K562 (cell line): ENCODE measurements at regions not wholly inside any gene's neighbourhood (a gene's known extent, or its start where the extent isn't known, plus 50 kb on each side); places are given as distances from the start of the nearest gene placed in this dataset.

Experiments
- ATAC-seq: fragments of 200-7000 bp; cut with Tn5 transposase; 3 replicates; pipeline ENCODE4 v1.9.1; 2020; ENCODE audit warnings: moderate library complexity
- BruUV-seq: library from RNA; stranded (reverse); fragments of 400-500 nt; replicated peaks from 2 replicates; lab custom pipeline; 2021; lab: Mats Ljungman, UMichigan
- CTCF ChIA-PET: fragments of 300-600 bp; formaldehyde crosslinking; extraction: SDS; loops from one replicate; lab custom pipeline; 2021; ENCODE audit warnings: low intra/inter-chr PET ratio; lab: Yijun Ruan, JAX
- POLR2A ChIA-PET: fragments of 300-600, 350-650 bp; sonication (Branson Sonifier 250); formaldehyde crosslinking; extraction: SDS; loops from one replicate; lab custom pipeline; 2021; ENCODE audit warnings: antibody characterized with exemption, inconsistent platforms; lab: Yijun Ruan, JAX
- DNase-seq, 4 experiments: peaks; one replicate each; pipeline versions ENCODE4 v3.0.0 to v3.0.0-alpha.2; 2011 to 2018; ENCODE audit warnings: low spot score in 3 of 4, mixed read lengths in 3 of 4; ENCODE audit errors: extremely low read depth in 1 of 4
- FAIRE-seq: peaks from 2 replicates; lab custom pipeline; 2011; peaks lifted over from hg19 to GRCh38; lab: Jason Lieb, UNC
- H2AFZ ChIP-seq: 2 replicates; pipeline ENCODE4 v1.6.0; 2011; ENCODE audit warnings: low read depth, low read length, control low read depth, inconsistent platforms
- H3K27ac ChIP-seq: fragments of 200-600 bp; 3 replicates; pipeline ENCODE4 v1.8.0; 2011; ENCODE audit warnings: low read depth, mild to moderate bottlenecking, control low read depth, inconsistent platforms, low read length, moderate library complexity, mixed read lengths; ENCODE audit errors: extremely low read depth
- H3K27me3 ChIP-seq, 2 experiments: fragments of 300-600 bp in 1 of 2; 2 replicates in 1 of 2; 3 replicates in 1 of 2; pipeline versions ENCODE4 v1.6.0 to v1.8.0; 2011; ENCODE audit warnings: inconsistent platforms in 2 of 2, low read length in 2 of 2, mild to moderate bottlenecking in 1 of 2, mixed read lengths in 1 of 2, moderate library complexity in 1 of 2; ENCODE audit not compliant: control insufficient read depth in 2 of 2, insufficient read depth in 2 of 2
- H3K36me3 ChIP-seq: fragments of 300-600 bp; 3 replicates; pipeline ENCODE4 v1.8.0; 2011; ENCODE audit warnings: mild to moderate bottlenecking, low read length, inconsistent platforms; ENCODE audit not compliant: control insufficient read depth, insufficient read depth
- H3K4me1 ChIP-seq, 2 experiments: fragments of 200-600 bp in 1 of 2; replicated peaks in 1 of 2; 2 replicates in 1 of 2; 3 replicates in 1 of 2; pipeline versions ENCODE4 v1.5.1 to v1.8.0; 2011; ENCODE audit warnings: inconsistent platforms in 2 of 2, low read length in 2 of 2, mild to moderate bottlenecking in 1 of 2, mixed read lengths in 1 of 2, moderate library complexity in 1 of 2; ENCODE audit not compliant: control insufficient read depth in 2 of 2, insufficient read depth in 2 of 2
- H3K4me2 ChIP-seq: 2 replicates; pipeline ENCODE4 v1.6.1; 2011; ENCODE audit warnings: low read length, control low read depth, inconsistent platforms, mixed read lengths; ENCODE audit not compliant: insufficient read depth
- H3K4me3 ChIP-seq: fragments of 200-600 bp; sonication (generic), shearing (Covaris generic); 2 replicates; pipeline ENCODE4 v1.5.1; 2016; ENCODE audit warnings: control low read depth, inconsistent platforms
- H3K79me2 ChIP-seq: fragments of 200-600 bp; 3 replicates; pipeline ENCODE4 v1.8.0; 2011; ENCODE audit warnings: low read length, inconsistent platforms; ENCODE audit not compliant: control insufficient read depth, insufficient read depth
- H3K9ac ChIP-seq, 2 experiments: 2 replicates each; pipeline versions ENCODE4 v1.6.0 to v1.6.1; 2011; ENCODE audit warnings: low read depth in 2 of 2, low read length in 2 of 2, control low read depth in 1 of 2, inconsistent platforms in 1 of 2, mild to moderate bottlenecking in 1 of 2, mixed read lengths in 1 of 2; ENCODE audit not compliant: insufficient read depth in 1 of 2
- H3K9me1 ChIP-seq: one replicate; pipeline ENCODE4 v1.6.0; 2011; ENCODE audit warnings: inconsistent platforms, mild to moderate bottlenecking, low read length, moderate library complexity; ENCODE audit not compliant: control insufficient read depth, insufficient read depth
- H3K9me3 ChIP-seq: replicated peaks from 2 replicates; pipeline ENCODE4 v1.5.1; 2011; ENCODE audit warnings: low read depth, low read length, inconsistent platforms; ENCODE audit not compliant: control insufficient read depth, insufficient read depth
- H4K20me1 ChIP-seq: replicated peaks from 2 replicates; pipeline ENCODE4 v1.6.1; 2011; ENCODE audit warnings: low read length, inconsistent platforms, mixed read lengths; ENCODE audit not compliant: control insufficient read depth, insufficient read depth
- ARID1B ChIP-seq: fragments of 450-650 bp; IDR thresholded peaks from 2 replicates; pipeline ENCODE4 v1.6.1; 2016; ENCODE audit warnings: antibody characterized with exemption, mild to moderate bottlenecking, inconsistent platforms
- ATF3 ChIP-seq, 2 experiments: fragments of 450-650 bp in 1 of 2; sonication (generic) in 1 of 2; formaldehyde crosslinking in 1 of 2; IDR thresholded peaks in 1 of 2; conservative IDR thresholded peaks in 1 of 2; 2 replicates each; pipeline versions ENCODE4 v1.6.1 to v1.8.1; 2016 to 2023; ENCODE audit warnings: mild to moderate bottlenecking in 2 of 2, moderate library complexity in 2 of 2, inconsistent platforms in 1 of 2, missing genetic modification reagents in 1 of 2
- BRF1 ChIP-seq: IDR thresholded peaks from 3 replicates; pipeline ENCODE4 v1.6.1; 2011; ENCODE audit warnings: borderline replicate concordance, mild to moderate bottlenecking; ENCODE audit not compliant: insufficient read length; ENCODE audit errors: extremely low read depth
- CEBPG ChIP-seq, 3 experiments: fragments of 200-800 bp in 1 of 3; sonication (Bioruptor generic) in 1 of 3; sonication (generic) in 1 of 3; formaldehyde crosslinking in 1 of 3; IDR thresholded peaks in 2 of 3; conservative IDR thresholded peaks in 1 of 3; 2 replicates each; pipeline versions ENCODE4 v1.6.1 to v1.8.0; 2016 to 2022; ENCODE audit warnings: missing compliant biosample characterization in 2 of 3, missing genetic modification characterization in 2 of 3, mild to moderate bottlenecking in 1 of 3, missing genetic modification reagents in 1 of 3
- HIVEP1 ChIP-seq: fragments of 250-450 bp; sonication (Bioruptor Pico); IDR thresholded peaks from 2 replicates; pipeline ENCODE4 v1.4.0; 2020; ENCODE audit warnings: mild to moderate bottlenecking
- RBM17 ChIP-seq: fragments of 200-400 bp; formaldehyde crosslinking; IDR thresholded peaks from 2 replicates; pipeline ENCODE4 v1.6.1; 2017; ENCODE audit warnings: low read depth, mild to moderate bottlenecking, low read length, borderline replicate concordance
- RBM34 ChIP-seq: fragments of 200-400 bp; formaldehyde crosslinking; IDR thresholded peaks from 2 replicates; pipeline ENCODE4 v1.6.1; 2018; ENCODE audit warnings: low read length, borderline replicate concordance; ENCODE audit not compliant: insufficient read depth
- RFX7 ChIP-seq: fragments of 250-450 bp; sonication (Bioruptor Pico); IDR thresholded peaks from 2 replicates; pipeline ENCODE4 v1.5.1; 2021; ENCODE audit warnings: mild to moderate bottlenecking
- SP1 ChIP-seq: sonication (generic); formaldehyde crosslinking; IDR thresholded peaks from 2 replicates; pipeline ENCODE4 v1.8.1; 2022; ENCODE audit warnings: mild to moderate bottlenecking, missing genetic modification reagents
- SUPT5H ChIP-seq: fragments of 450-650 bp; IDR thresholded peaks from 2 replicates; pipeline ENCODE4 v1.6.1; 2016
- TFAP4 ChIP-seq: sonication (generic); formaldehyde crosslinking; IDR thresholded peaks from 2 replicates; pipeline ENCODE4 v1.8.0; 2022; ENCODE audit warnings: missing genetic modification reagents, mild to moderate bottlenecking, moderate library complexity, borderline replicate concordance
- ZFPM2 ChIP-seq: fragments of 250-450 bp; sonication (Bioruptor Pico); IDR thresholded peaks from 2 replicates; pipeline ENCODE4 v1.5.1; 2022; ENCODE audit warnings: mild to moderate bottlenecking
- ZKSCAN1 ChIP-seq: fragments of 150-350 bp; IDR thresholded peaks from 2 replicates; pipeline ENCODE4 v1.6.1; 2016; ENCODE audit warnings: low read depth, low read length
- ZNF277 ChIP-seq: fragments of 250-450 bp; sonication (Bioruptor Pico); IDR thresholded peaks from 2 replicates; pipeline ENCODE4 v1.8.0; 2022; ENCODE audit warnings: inconsistent platforms, mild to moderate bottlenecking, moderate library complexity, borderline replicate concordance
- ZNF518B ChIP-seq: fragments of 250-450 bp; sonication (Bioruptor Pico); IDR thresholded peaks from 2 replicates; pipeline ENCODE4 v1.5.0; 2021; ENCODE audit warnings: mild to moderate bottlenecking, moderate library complexity
- WGBS: fragments of 100-300 bp; shearing (Covaris generic); methylation state at CpG from one replicate; pipeline ENCODE4 v1.1.6; 2016; ENCODE audit warnings: low coverage, mixed read lengths; ENCODE audit not compliant: insufficient coverage; ENCODE audit errors: missing lambda C conversion rate; 5-methylcytosine and 5-hydroxymethylcytosine counted together
- in situ Hi-C: fragments of 300-500 bp; cut with MboI; formaldehyde crosslinking; loops from 4 replicates; pipeline ENCODE4 v1.15.0; 2018; ENCODE audit warnings: inconsistent platforms, mixed read lengths
- intact Hi-C: fragments of 100-400 bp; cut with micrococcal nuclease; formaldehyde crosslinking; loops from 2 replicates; pipeline ENCODE4 v1.14.2; 2022

- in situ Hi-C loops: no loop called here
- ChIA-PET CTCF (no interaction called here), POLR2A (no interaction called here)
- H3K4me3 ChIP-seq: no peak overlapping the region
- no TSS peak for BruUV-seq
- no peaks in the 10 kb centered on the region for H3K9me3 ChIP-seq
- H3K27ac ChIP-seq: no peak overlapping the region
- no peaks in the 10 kb centered on the region for H3K79me2 ChIP-seq
- H3K27me3 ChIP-seq: peaks cover 0 to 16% of the 10 kb centered on the region in 2 experiments; a peak in 3 of 5 replicates
- no peak overlapping the region for H3K4me2 ChIP-seq
- 0% methylated on average over 3 of the region's 7 CpGs for WGBS
- H4K20me1 ChIP-seq: 0 out of 2 replicates have a peak, but pooled peaks cover 3% of the 10 kb centered on the region
- no peak overlapping the region for H2AFZ ChIP-seq
- H3K9ac ChIP-seq: no peak overlapping the region
- no peaks in the 10 kb centered on the region for H3K36me3 ChIP-seq
- intact Hi-C loops: no loop called here
- no peaks in the 10 kb centered on the region for H3K9me1 ChIP-seq
- no peak for FAIRE-seq
- no peak for DNase-seq
- no peak for ATAC-seq
- H3K4me1 ChIP-seq: no peaks in the 10 kb centered on the region
- TF ChIP-seq ATF3 (IDR thresholded peaks at IDR 0.05) (no peak), ATF3 (CRISPR knock-in tag; conservative IDR thresholded peaks at IDR 0.05) (no peak), SUPT5H (no peak), ARID1B (no peak), RBM34 (no peak), CEBPG (CRISPR knock-in tag; IDR thresholded peaks at IDR 0.05) (no peak), CEBPG (tag; conservative IDR thresholded peaks at IDR 0.05 in 1 of 2, IDR thresholded peaks at IDR 0.05 in 1 of 2) (no peak), BRF1 (no peak), ZNF518B (CRISPR knock-in tag) (no peak), ZFPM2 (CRISPR knock-in tag) (no peak), ZNF277 (CRISPR knock-in tag) (no peak), HIVEP1 (CRISPR knock-in tag) (no peak), TFAP4 (no peak), RBM17 (no peak), RFX7 (CRISPR knock-in tag) (no peak), SP1 (CRISPR knock-in tag) (no peak), ZKSCAN1 (no peak)
These were observed 245.1 kb downstream of the MIAT start for GRCh38 chr22:26902401-26903029.
